Upper lobe of left lung (tissue), 6 donors: ENCODE measurements at regions not wholly inside any gene's neighbourhood (a gene's known extent, or its start where the extent isn't known, plus 50 kb on each side); places are given as distances from the start of the nearest gene placed in this dataset.

Source experiments
- ATAC-seq, 2 donors: fragments of 200-7000 bp; cut with Tn5 transposase; one replicate each; pipeline ENCODE4 v1.9.1; 2022; ENCODE audit warnings: mild to moderate bottlenecking in 2 of 2, moderate library complexity in 2 of 2; ENCODE audit not compliant: low FRiP score in 2 of 2
- DNase-seq, 2 donors: peaks; one replicate each; pipeline ENCODE4 v3.0.0-alpha.2; 2019 to 2020
- H3K27ac ChIP-seq, 4 donors: fragments of 200-600 bp; sonication (generic); one replicate each; pipeline ENCODE4 v1.5.1; 2016 to 2019
- H3K27me3 ChIP-seq, 4 donors: fragments of 200-600 bp; sonication (generic); one replicate each; pipeline ENCODE4 v1.5.1; 2017 to 2019
- H3K36me3 ChIP-seq, 4 donors: fragments of 200-600 bp; sonication (generic); one replicate each; pipeline ENCODE4 v1.5.1; 2016 to 2019
- H3K4me1 ChIP-seq, 4 donors: fragments of 200-600 bp; sonication (generic); one replicate each; pipeline ENCODE4 v1.5.1; 2018 to 2019
- H3K4me3 ChIP-seq, 4 donors: fragments of 200-600 bp; sonication (generic); one replicate each; pipeline ENCODE4 v1.5.1; 2017 to 2019; ENCODE audit warnings: mild to moderate bottlenecking in 2 of 4, moderate library complexity in 1 of 4
- H3K9me3 ChIP-seq, 4 donors: fragments of 200-600 bp; sonication (generic); one replicate each; pipeline ENCODE4 v1.5.1; 2018 to 2019
- CTCF ChIP-seq, 6 experiments: fragments of 450-650 bp in 4 of 6; fragments of 200-600 bp in 2 of 6; sonication (generic) in 2 of 6; IDR thresholded peaks; one replicate each; pipeline ENCODE4 v1.5.1; 2016 to 2019; ENCODE audit warnings: antibody characterized with exemption in 6 of 6
- EP300 ChIP-seq, 4 donors: sonication (generic); formaldehyde crosslinking; IDR thresholded peaks; one replicate each; pipeline ENCODE4 v1.5.1; 2017; ENCODE audit warnings: antibody characterized with exemption in 4 of 4, control low read depth in 2 of 4
- POLR2A ChIP-seq, 4 donors: fragments of 450-650 bp; IDR thresholded peaks; one replicate each; pipeline ENCODE4 v1.5.1; 2016 to 2017; ENCODE audit warnings: antibody characterized with exemption in 4 of 4, mild to moderate bottlenecking in 2 of 4
- POLR2AphosphoS5 ChIP-seq, 2 donors: sonication (generic); formaldehyde crosslinking; IDR thresholded peaks; one replicate each; pipeline ENCODE4 v1.5.1; 2017; ENCODE audit warnings: antibody characterized with exemption in 2 of 2
- WGBS, 2 donors: methylation state at CpG; one replicate each; pipeline ENCODE4 v1.1.5; 2017 to 2018; 5-methylcytosine and 5-hydroxymethylcytosine counted together
- donor health status: DM: no; HTN: no; CAD: no; lungs with moderate emphysema.
- donor health status: DM: no; HTN: yes; CAD: no; lungs with severe emphysema.

- WGBS, 2 donors = 41 to 54% methylated on average over 4 of the region's 4 CpGs
- Histone ChIP-seq H3K9me3 (no peaks in the 10 kb centered on the region), H3K36me3 (no peaks in the 10 kb centered on the region), H3K27ac (no peak overlapping the region), H3K4me3 (no peak overlapping the region), H3K4me1 (no peaks in the 10 kb centered on the region), H3K27me3 (no peaks in the 10 kb centered on the region)
- no peak for ATAC-seq
- no peak for DNase-seq
- TF ChIP-seq EP300 (IDR thresholded peaks at IDR 0.05) (no peak), POLR2A (IDR thresholded peaks at IDR 0.05) (no peak), CTCF (IDR thresholded peaks at IDR 0.05) (no peak), POLR2AphosphoS5 (IDR thresholded peaks at IDR 0.05) (no peak)
Observed at GRCh38 chr11:87954476-87954875, 220.8 kb downstream of the RAB38 start.

- Histone ChIP-seq H3K4me3 (no peak overlapping the region), H3K36me3 (no peaks in the 10 kb centered on the region), H3K27me3 (no peaks in the 10 kb centered on the region), H3K9me3 (no peaks in the 10 kb centered on the region), H3K4me1 (no peaks in the 10 kb centered on the region), H3K27ac (no peak overlapping the region)
- WGBS, 2 donors = 70 to 75% methylated on average over 4 of the region's 4 CpGs
- DNase-seq (no peak), ATAC-seq (no peak)
- no peak for TF ChIP-seq POLR2AphosphoS5 (IDR thresholded peaks at IDR 0.05)
- TF ChIP-seq EP300 (IDR thresholded peaks at IDR 0.05) = no peak
- no peak for TF ChIP-seq CTCF (IDR thresholded peaks at IDR 0.05)
- no peak for TF ChIP-seq POLR2A (IDR thresholded peaks at IDR 0.05)
Observed at GRCh38 chr11:87942786-87943185, 232.5 kb downstream of the RAB38 start.

- H3K4me3 ChIP-seq = no peak overlapping the region
- no peak for ATAC-seq
- H3K4me1 ChIP-seq = no peaks in the 10 kb centered on the region
- DNase-seq = no peak
- no peaks in the 10 kb centered on the region for H3K9me3 ChIP-seq
- H3K27me3 ChIP-seq = no peaks in the 10 kb centered on the region
- 80 to 83% methylated on average over 2 of the region's 2 CpGs for WGBS, 2 donors
- H3K27ac ChIP-seq = no peak overlapping the region
- TF ChIP-seq POLR2AphosphoS5 (IDR thresholded peaks at IDR 0.05) = no peak
- no peak for TF ChIP-seq POLR2A (IDR thresholded peaks at IDR 0.05)
- TF ChIP-seq CTCF (IDR thresholded peaks at IDR 0.05) = no peak
- TF ChIP-seq EP300 (IDR thresholded peaks at IDR 0.05) = no peak
- no peaks in the 10 kb centered on the region for H3K36me3 ChIP-seq
Observed at GRCh38 chr11:87934182-87934581, 241.1 kb downstream of the RAB38 start.

- ATAC-seq = peak in 1 of 2 donors; percentile 68
- DNase-seq = no peak
- no peaks in the 10 kb centered on the region for H3K36me3 ChIP-seq
Observed at GRCh38 chr11:87926250-87926970, 248.8 kb downstream of the RAB38 start.

More at GRCh38 chr11:87926250-87926970, 248.8 kb downstream of the RAB38 start:
- Histone ChIP-seq H3K27ac (no peak overlapping the region), H3K4me3 (no peak overlapping the region), H3K9me3 (no peaks in the 10 kb centered on the region), H3K4me1 (no peaks in the 10 kb centered on the region), H3K27me3 (no peaks in the 10 kb centered on the region)
- WGBS, 2 donors = 72 to 83% methylated on average over 5 of the region's 5 CpGs
- TF ChIP-seq POLR2AphosphoS5 (IDR thresholded peaks at IDR 0.05) = no peak
- TF ChIP-seq POLR2A (IDR thresholded peaks at IDR 0.05) = no peak
- TF ChIP-seq CTCF (IDR thresholded peaks at IDR 0.05) = no peak
- no peak for TF ChIP-seq EP300 (IDR thresholded peaks at IDR 0.05)
